ENCODE measurements at regions not wholly inside any gene's neighbourhood (a gene's known extent, or its start where the extent isn't known, plus 50 kb on each side); places are given as distances from the start of the nearest gene placed in this dataset.

DNA sequence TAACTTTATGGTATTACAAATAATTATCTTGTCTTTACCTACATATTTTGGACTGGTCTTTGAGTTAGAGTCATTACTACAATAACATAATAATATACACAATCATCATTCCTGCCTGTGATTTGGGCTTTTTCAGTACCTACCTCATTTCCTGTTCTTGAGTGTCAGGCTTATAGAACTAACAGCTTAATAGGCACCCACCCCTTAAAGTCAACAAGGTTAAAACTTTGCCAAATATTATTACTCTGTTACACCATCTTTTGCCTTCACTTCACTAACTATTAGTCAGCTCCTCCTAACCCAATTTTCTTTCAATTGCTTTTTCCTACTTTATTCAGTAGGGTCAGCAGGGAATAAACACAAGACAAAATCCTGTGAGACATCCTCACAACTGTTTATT, 488.7 kb upstream of the AGTR1 start:
- TF ChIP-seq, protein P1, sequence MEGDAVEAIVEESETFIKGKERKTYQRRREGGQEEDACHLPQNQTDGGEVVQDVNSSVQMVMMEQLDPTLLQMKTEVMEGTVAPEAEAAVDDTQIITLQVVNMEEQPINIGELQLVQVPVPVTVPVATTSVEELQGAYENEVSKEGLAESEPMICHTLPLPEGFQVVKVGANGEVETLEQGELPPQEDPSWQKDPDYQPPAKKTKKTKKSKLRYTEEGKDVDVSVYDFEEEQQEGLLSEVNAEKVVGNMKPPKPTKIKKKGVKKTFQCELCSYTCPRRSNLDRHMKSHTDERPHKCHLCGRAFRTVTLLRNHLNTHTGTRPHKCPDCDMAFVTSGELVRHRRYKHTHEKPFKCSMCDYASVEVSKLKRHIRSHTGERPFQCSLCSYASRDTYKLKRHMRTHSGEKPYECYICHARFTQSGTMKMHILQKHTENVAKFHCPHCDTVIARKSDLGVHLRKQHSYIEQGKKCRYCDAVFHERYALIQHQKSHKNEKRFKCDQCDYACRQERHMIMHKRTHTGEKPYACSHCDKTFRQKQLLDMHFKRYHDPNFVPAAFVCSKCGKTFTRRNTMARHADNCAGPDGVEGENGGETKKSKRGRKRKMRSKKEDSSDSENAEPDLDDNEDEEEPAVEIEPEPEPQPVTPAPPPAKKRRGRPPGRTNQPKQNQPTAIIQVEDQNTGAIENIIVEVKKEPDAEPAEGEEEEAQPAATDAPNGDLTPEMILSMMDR (conservative IDR thresholded peaks at IDR 0.05; ENCODE audit: low read depth in 2 of 2) = no peak
- TF ChIP-seq CREB1 (CRISPR knock-in tag; IDR thresholded peaks at IDR 0.05; ENCODE audit: low read depth) = no peak
- no peak for TF ChIP-seq EZH2phosphoT487 (IDR thresholded peaks at IDR 0.05; ENCODE audit: unreplicated experiment)
- TF ChIP-seq ZNF114 (CRISPR knock-in tag; IDR thresholded peaks at IDR 0.05) = no peak
- TF ChIP-seq EZH2 (IDR thresholded peaks at IDR 0.05; ENCODE audit: low read depth, unreplicated experiment) = no peak
- TF ChIP-seq POLR2AphosphoS5 (IDR thresholded peaks at IDR 0.05; ENCODE audit: low read depth) = no peak
- no peak for TF ChIP-seq JUNB (IDR thresholded peaks at IDR 0.05; ENCODE audit: unreplicated experiment)
- no peak for TF ChIP-seq ZNF331 (CRISPR knock-in tag; IDR thresholded peaks at IDR 0.05; ENCODE audit: low read depth)
- TF ChIP-seq, protein P2, sequence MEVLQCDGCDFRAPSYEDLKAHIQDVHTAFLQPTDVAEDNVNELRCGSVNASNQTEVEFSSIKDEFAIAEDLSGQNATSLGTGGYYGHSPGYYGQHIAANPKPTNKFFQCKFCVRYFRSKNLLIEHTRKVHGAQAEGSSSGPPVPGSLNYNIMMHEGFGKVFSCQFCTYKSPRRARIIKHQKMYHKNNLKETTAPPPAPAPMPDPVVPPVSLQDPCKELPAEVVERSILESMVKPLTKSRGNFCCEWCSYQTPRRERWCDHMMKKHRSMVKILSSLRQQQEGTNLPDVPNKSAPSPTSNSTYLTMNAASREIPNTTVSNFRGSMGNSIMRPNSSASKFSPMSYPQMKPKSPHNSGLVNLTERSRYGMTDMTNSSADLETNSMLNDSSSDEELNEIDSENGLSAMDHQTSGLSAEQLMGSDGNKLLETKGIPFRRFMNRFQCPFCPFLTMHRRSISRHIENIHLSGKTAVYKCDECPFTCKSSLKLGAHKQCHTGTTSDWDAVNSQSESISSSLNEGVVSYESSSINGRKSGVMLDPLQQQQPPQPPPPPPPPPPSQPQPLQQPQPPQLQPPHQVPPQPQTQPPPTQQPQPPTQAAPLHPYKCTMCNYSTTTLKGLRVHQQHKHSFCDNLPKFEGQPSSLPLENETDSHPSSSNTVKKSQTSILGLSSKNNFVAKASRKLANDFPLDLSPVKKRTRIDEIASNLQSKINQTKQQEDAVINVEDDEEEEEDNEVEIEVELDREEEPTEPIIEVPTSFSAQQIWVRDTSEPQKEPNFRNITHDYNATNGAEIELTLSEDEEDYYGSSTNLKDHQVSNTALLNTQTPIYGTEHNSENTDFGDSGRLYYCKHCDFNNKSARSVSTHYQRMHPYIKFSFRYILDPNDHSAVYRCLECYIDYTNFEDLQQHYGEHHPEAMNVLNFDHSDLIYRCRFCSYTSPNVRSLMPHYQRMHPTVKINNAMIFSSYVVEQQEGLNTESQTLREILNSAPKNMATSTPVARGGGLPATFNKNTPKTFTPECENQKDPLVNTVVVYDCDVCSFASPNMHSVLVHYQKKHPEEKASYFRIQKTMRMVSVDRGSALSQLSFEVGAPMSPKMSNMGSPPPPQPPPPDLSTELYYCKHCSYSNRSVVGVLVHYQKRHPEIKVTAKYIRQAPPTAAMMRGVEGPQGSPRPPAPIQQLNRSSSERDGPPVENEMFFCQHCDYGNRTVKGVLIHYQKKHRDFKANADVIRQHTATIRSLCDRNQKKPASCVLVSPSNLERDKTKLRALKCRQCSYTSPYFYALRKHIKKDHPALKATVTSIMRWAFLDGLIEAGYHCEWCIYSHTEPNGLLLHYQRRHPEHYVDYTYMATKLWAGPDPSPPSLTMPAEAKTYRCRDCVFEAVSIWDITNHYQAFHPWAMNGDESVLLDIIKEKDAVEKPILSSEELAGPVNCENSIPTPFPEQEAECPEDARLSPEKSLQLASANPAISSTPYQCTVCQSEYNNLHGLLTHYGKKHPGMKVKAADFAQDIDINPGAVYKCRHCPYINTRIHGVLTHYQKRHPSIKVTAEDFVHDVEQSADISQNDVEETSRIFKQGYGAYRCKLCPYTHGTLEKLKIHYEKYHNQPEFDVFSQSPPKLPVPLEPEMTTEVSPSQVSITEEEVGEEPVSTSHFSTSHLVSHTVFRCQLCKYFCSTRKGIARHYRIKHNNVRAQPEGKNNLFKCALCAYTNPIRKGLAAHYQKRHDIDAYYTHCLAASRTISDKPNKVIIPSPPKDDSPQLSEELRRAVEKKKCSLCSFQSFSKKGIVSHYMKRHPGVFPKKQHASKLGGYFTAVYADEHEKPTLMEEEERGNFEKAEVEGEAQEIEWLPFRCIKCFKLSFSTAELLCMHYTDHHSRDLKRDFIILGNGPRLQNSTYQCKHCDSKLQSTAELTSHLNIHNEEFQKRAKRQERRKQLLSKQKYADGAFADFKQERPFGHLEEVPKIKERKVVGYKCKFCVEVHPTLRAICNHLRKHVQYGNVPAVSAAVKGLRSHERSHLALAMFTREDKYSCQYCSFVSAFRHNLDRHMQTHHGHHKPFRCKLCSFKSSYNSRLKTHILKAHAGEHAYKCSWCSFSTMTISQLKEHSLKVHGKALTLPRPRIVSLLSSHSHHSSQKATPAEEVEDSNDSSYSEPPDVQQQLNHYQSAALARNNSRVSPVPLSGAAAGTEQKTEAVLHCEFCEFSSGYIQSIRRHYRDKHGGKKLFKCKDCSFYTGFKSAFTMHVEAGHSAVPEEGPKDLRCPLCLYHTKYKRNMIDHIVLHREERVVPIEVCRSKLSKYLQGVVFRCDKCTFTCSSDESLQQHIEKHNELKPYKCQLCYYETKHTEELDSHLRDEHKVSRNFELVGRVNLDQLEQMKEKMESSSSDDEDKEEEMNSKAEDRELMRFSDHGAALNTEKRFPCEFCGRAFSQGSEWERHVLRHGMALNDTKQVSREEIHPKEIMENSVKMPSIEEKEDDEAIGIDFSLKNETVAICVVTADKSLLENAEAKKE (CRISPR knock-in tag; IDR thresholded peaks at IDR 0.05) = no peak
- TF ChIP-seq, protein P3, sequence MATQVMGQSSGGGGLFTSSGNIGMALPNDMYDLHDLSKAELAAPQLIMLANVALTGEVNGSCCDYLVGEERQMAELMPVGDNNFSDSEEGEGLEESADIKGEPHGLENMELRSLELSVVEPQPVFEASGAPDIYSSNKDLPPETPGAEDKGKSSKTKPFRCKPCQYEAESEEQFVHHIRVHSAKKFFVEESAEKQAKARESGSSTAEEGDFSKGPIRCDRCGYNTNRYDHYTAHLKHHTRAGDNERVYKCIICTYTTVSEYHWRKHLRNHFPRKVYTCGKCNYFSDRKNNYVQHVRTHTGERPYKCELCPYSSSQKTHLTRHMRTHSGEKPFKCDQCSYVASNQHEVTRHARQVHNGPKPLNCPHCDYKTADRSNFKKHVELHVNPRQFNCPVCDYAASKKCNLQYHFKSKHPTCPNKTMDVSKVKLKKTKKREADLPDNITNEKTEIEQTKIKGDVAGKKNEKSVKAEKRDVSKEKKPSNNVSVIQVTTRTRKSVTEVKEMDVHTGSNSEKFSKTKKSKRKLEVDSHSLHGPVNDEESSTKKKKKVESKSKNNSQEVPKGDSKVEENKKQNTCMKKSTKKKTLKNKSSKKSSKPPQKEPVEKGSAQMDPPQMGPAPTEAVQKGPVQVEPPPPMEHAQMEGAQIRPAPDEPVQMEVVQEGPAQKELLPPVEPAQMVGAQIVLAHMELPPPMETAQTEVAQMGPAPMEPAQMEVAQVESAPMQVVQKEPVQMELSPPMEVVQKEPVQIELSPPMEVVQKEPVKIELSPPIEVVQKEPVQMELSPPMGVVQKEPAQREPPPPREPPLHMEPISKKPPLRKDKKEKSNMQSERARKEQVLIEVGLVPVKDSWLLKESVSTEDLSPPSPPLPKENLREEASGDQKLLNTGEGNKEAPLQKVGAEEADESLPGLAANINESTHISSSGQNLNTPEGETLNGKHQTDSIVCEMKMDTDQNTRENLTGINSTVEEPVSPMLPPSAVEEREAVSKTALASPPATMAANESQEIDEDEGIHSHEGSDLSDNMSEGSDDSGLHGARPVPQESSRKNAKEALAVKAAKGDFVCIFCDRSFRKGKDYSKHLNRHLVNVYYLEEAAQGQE (IDR thresholded peaks at IDR 0.05; ENCODE audit: unreplicated experiment) = no peak
- TF ChIP-seq, protein P4, sequence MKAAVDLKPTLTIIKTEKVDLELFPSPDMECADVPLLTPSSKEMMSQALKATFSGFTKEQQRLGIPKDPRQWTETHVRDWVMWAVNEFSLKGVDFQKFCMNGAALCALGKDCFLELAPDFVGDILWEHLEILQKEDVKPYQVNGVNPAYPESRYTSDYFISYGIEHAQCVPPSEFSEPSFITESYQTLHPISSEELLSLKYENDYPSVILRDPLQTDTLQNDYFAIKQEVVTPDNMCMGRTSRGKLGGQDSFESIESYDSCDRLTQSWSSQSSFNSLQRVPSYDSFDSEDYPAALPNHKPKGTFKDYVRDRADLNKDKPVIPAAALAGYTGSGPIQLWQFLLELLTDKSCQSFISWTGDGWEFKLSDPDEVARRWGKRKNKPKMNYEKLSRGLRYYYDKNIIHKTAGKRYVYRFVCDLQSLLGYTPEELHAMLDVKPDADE (IDR thresholded peaks at IDR 0.05) = no peak

Measured in GM23338 (cell line).